ENCODE measurements at regions not wholly inside any gene's neighbourhood (a gene's known extent, or its start where the extent isn't known, plus 50 kb on each side); places are given as distances from the start of the nearest gene placed in this dataset.

DNA sequence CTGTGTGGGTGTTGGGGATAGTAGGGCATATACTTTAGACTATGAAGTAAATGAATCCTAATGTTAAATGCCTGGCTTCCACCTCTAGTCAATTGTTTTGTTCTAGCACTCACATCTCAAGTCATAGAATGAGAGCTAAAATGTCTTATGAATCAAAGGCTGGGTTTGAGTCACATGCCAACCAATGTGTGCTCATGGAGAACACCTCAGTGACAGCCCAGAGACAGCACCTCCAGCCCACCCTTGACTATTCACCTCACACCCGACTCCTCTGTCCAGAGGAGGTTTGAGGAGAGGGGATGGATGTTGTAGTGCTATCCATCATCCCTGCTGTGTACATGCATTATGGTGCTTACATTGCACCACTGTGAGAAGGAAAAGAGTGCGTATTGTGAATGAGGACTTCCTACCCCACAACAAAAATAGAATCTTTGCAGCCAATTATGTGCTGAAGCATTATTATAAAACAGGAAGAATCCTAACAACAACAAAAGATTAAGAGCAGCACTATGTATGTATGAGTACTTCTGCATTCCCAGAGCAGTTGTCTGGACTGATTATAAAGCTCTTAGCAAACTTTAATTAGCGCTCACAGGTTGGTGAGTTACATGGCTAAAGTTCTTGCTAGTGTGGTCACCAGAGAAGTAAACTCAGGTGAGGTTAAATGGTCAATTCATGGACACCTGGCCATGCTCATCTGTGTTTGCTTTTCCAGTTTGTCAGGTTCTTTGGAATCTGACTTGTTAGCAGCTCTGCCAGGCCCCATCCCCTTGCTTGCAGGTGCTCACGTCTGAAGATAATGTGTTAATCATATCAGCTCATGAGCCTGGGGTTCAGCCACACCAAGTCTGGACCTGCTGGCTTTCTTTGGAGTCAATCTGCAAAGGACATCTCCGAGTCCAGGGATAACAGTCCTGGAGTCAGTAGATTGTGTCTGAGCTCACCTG lies 55.3 kb upstream of the NABP1 start:
- TF ChIP-seq, protein P1, sequence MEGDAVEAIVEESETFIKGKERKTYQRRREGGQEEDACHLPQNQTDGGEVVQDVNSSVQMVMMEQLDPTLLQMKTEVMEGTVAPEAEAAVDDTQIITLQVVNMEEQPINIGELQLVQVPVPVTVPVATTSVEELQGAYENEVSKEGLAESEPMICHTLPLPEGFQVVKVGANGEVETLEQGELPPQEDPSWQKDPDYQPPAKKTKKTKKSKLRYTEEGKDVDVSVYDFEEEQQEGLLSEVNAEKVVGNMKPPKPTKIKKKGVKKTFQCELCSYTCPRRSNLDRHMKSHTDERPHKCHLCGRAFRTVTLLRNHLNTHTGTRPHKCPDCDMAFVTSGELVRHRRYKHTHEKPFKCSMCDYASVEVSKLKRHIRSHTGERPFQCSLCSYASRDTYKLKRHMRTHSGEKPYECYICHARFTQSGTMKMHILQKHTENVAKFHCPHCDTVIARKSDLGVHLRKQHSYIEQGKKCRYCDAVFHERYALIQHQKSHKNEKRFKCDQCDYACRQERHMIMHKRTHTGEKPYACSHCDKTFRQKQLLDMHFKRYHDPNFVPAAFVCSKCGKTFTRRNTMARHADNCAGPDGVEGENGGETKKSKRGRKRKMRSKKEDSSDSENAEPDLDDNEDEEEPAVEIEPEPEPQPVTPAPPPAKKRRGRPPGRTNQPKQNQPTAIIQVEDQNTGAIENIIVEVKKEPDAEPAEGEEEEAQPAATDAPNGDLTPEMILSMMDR (IDR thresholded peaks at IDR 0.05): no peak
- TF ChIP-seq EZH2phosphoT487 (IDR thresholded peaks at IDR 0.05): no peak
- no peak for TF ChIP-seq EZH2 (IDR thresholded peaks at IDR 0.05)

All from neural progenitor cell (in vitro differentiated cells).